ENCODE measurements at regions not wholly inside any gene's neighbourhood (a gene's known extent, or its start where the extent isn't known, plus 50 kb on each side); places are given as distances from the start of the nearest gene placed in this dataset.

- intact Hi-C loops (cut with DNase I): no loop called here
- no peaks in the 10 kb centered on the region for H3K4me1 ChIP-seq (ENCODE audit: control insufficient read depth, insufficient read depth, low read length)
- no peaks in the 10 kb centered on the region for H3K9me3 ChIP-seq (ENCODE audit: control insufficient read depth, low read length)
- H3K27ac ChIP-seq (ENCODE audit: low read length): no peak overlapping the region
- H3K4me3 ChIP-seq (ENCODE audit: low read length): no peak overlapping the region
- no peaks in the 10 kb centered on the region for H3K27me3 ChIP-seq (ENCODE audit: control insufficient read depth, insufficient read depth)
- 84% methylated on average over 7 of the region's 7 CpGs for WGBS
- ATAC-seq (no peak), DNase-seq (no peak)
Measured at GRCh38 chr2:136223274-136223673, 105.3 kb upstream of the CXCR4 start.

GRCh38 chr2:136222862-136223261, 104.9 kb upstream of the CXCR4 start:
- Histone ChIP-seq H3K27me3 (ENCODE audit: control insufficient read depth, insufficient read depth) (no peaks in the 10 kb centered on the region), H3K4me1 (ENCODE audit: control insufficient read depth, insufficient read depth, low read length) (no peaks in the 10 kb centered on the region), H3K27ac (ENCODE audit: low read length) (no peak overlapping the region), H3K9me3 (ENCODE audit: control insufficient read depth, low read length) (no peaks in the 10 kb centered on the region), H3K4me3 (ENCODE audit: low read length) (no peak overlapping the region)
- ATAC-seq: no peak
- DNase-seq: no peak
- intact Hi-C loops (cut with DNase I): no loop called here
- 77% methylated on average over 5 of the region's 5 CpGs for WGBS

DNA sequence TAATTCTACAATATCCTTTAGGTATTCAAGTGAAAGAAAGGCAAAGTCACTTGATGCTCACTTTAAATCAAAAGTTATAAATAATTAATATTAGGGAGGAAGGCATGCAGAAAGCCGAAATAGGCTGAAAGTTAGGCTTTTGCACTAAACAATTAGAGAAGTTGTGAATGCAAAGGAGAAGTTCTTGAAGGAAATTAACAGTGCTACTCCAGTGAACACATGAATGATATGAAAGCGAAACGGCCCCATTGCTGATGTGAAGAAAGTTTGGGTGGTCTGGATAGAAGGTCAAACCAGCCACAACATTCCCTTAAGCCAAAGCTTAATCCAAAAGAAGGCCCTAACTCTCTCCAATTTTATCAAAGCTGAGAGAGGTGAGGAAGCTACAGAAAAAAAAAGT, 103.1 kb upstream of the CXCR4 start:
- intact Hi-C loops (cut with DNase I): no loop called here
- no peak overlapping the region for H3K27ac ChIP-seq (ENCODE audit: low read length)
- H3K9me3 ChIP-seq (ENCODE audit: control insufficient read depth, low read length): no peaks in the 10 kb centered on the region
- DNase-seq (no peak), ATAC-seq (no peak)
- 88% methylated on average over 3 of the region's 3 CpGs for WGBS
- no peak overlapping the region for H3K4me3 ChIP-seq (ENCODE audit: low read length)
- no peaks in the 10 kb centered on the region for H3K4me1 ChIP-seq (ENCODE audit: control insufficient read depth, insufficient read depth, low read length)
- no peaks in the 10 kb centered on the region for H3K27me3 ChIP-seq (ENCODE audit: control insufficient read depth, insufficient read depth)

DNA sequence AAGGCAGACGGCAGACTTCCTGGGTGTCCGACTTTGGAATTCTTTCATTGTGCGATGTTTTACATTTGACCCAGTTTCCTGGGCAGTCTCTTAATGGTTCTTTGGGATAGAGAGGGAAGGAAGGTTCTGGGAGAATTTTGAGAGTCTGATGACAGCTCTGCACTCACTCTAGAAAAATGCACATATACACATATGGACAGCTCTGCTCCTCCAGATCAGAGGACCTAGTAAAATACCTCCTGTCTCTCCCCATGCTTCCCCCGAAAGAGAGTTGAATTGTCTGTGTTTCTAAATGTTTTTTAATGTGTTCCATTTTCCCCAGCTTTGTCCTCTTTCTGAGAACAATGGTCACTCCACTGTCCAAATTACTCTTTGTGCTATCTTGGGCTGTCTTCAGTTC, 102.0 kb upstream of the CXCR4 start:
- intact Hi-C loops (cut with DNase I): no loop called here
- H3K27ac ChIP-seq (ENCODE audit: low read length): no peak overlapping the region
- H3K4me1 ChIP-seq (ENCODE audit: control insufficient read depth, insufficient read depth, low read length): no peaks in the 10 kb centered on the region
- no peaks in the 10 kb centered on the region for H3K9me3 ChIP-seq (ENCODE audit: control insufficient read depth, low read length)
- no peaks in the 10 kb centered on the region for H3K27me3 ChIP-seq (ENCODE audit: control insufficient read depth, insufficient read depth)
- DNase-seq (no peak), ATAC-seq (peak in 1 of 2 donors; percentile 22)
- H3K4me3 ChIP-seq (ENCODE audit: low read length): no peak overlapping the region
- 33% methylated on average over 4 of the region's 4 CpGs for WGBS

GRCh38 chr2:136219341-136219740, 101.4 kb upstream of the CXCR4 start:
- Histone ChIP-seq H3K27ac (ENCODE audit: low read length) (no peak overlapping the region), H3K4me3 (ENCODE audit: low read length) (no peak overlapping the region), H3K4me1 (ENCODE audit: control insufficient read depth, insufficient read depth, low read length) (no peaks in the 10 kb centered on the region), H3K27me3 (ENCODE audit: control insufficient read depth, insufficient read depth) (no peaks in the 10 kb centered on the region), H3K9me3 (ENCODE audit: control insufficient read depth, low read length) (no peaks in the 10 kb centered on the region)
- 60% methylated on average over 6 of the region's 6 CpGs for WGBS
- DNase-seq (no peak), ATAC-seq (no peak)
- intact Hi-C loops (cut with DNase I): no loop called here

GRCh38 chr2:136217996-136218395, 100.0 kb upstream of the CXCR4 start:
- no peak for ATAC-seq
- Histone ChIP-seq H3K27ac (ENCODE audit: low read length) (no peak overlapping the region), H3K4me3 (ENCODE audit: low read length) (no peak overlapping the region), H3K4me1 (ENCODE audit: control insufficient read depth, insufficient read depth, low read length) (no peaks in the 10 kb centered on the region), H3K27me3 (ENCODE audit: control insufficient read depth, insufficient read depth) (no peaks in the 10 kb centered on the region), H3K9me3 (ENCODE audit: control insufficient read depth, low read length) (no peaks in the 10 kb centered on the region)
- DNase-seq: no peak
- 74% methylated on average over 3 of the region's 3 CpGs for WGBS
- intact Hi-C loops (cut with DNase I): no loop called here

- Histone ChIP-seq H3K27me3 (ENCODE audit: control insufficient read depth, insufficient read depth) (no peaks in the 10 kb centered on the region), H3K4me3 (ENCODE audit: low read length) (no peak overlapping the region), H3K9me3 (ENCODE audit: control insufficient read depth, low read length) (no peaks in the 10 kb centered on the region), H3K27ac (ENCODE audit: low read length) (no peak overlapping the region), H3K4me1 (ENCODE audit: control insufficient read depth, insufficient read depth, low read length) (no peaks in the 10 kb centered on the region)
- 91% methylated on average over 5 of the region's 5 CpGs for WGBS
- DNase-seq: no peak
- ATAC-seq: no peak
- intact Hi-C loops (cut with DNase I): no loop called here
Measured at GRCh38 chr2:136215908-136216472, 98.0 kb upstream of the CXCR4 start.

- Histone ChIP-seq H3K4me1 (ENCODE audit: control insufficient read depth, insufficient read depth, low read length) (no peaks in the 10 kb centered on the region), H3K4me3 (ENCODE audit: low read length) (no peak overlapping the region), H3K9me3 (ENCODE audit: control insufficient read depth, low read length) (no peaks in the 10 kb centered on the region), H3K27ac (ENCODE audit: low read length) (no peak overlapping the region), H3K27me3 (ENCODE audit: control insufficient read depth, insufficient read depth) (no peaks in the 10 kb centered on the region)
- WGBS: 84% methylated on average over 2 of the region's 2 CpGs
- DNase-seq: no peak
- ATAC-seq: no peak
- intact Hi-C loops (cut with DNase I): no loop called here
Measured at GRCh38 chr2:136215449-136215848, 97.5 kb upstream of the CXCR4 start.

- no peak for DNase-seq
- intact Hi-C loops (cut with DNase I): no loop called here
- no peak for ATAC-seq
- H3K27ac ChIP-seq (ENCODE audit: low read length): no peak overlapping the region
- H3K9me3 ChIP-seq (ENCODE audit: control insufficient read depth, low read length): no peaks in the 10 kb centered on the region
- H3K27me3 ChIP-seq (ENCODE audit: control insufficient read depth, insufficient read depth): no peaks in the 10 kb centered on the region
- H3K4me1 ChIP-seq (ENCODE audit: control insufficient read depth, insufficient read depth, low read length): no peaks in the 10 kb centered on the region
- no peak overlapping the region for H3K4me3 ChIP-seq (ENCODE audit: low read length)
- 48% methylated on average over 5 of the region's 5 CpGs for WGBS
Measured at GRCh38 chr2:136214307-136215200, 96.6 kb upstream of the CXCR4 start.

GRCh38 chr2:136213836-136214235, 95.9 kb upstream of the CXCR4 start:
- intact Hi-C loops (cut with DNase I): no loop called here
- Histone ChIP-seq H3K4me1 (ENCODE audit: control insufficient read depth, insufficient read depth, low read length) (no peaks in the 10 kb centered on the region), H3K27me3 (ENCODE audit: control insufficient read depth, insufficient read depth) (no peaks in the 10 kb centered on the region), H3K4me3 (ENCODE audit: low read length) (no peak overlapping the region), H3K27ac (ENCODE audit: low read length) (no peak overlapping the region), H3K9me3 (ENCODE audit: control insufficient read depth, low read length) (no peaks in the 10 kb centered on the region)
- ATAC-seq (no peak), DNase-seq (no peak)
- WGBS: 74% methylated on average over 3 of the region's 3 CpGs

DNA sequence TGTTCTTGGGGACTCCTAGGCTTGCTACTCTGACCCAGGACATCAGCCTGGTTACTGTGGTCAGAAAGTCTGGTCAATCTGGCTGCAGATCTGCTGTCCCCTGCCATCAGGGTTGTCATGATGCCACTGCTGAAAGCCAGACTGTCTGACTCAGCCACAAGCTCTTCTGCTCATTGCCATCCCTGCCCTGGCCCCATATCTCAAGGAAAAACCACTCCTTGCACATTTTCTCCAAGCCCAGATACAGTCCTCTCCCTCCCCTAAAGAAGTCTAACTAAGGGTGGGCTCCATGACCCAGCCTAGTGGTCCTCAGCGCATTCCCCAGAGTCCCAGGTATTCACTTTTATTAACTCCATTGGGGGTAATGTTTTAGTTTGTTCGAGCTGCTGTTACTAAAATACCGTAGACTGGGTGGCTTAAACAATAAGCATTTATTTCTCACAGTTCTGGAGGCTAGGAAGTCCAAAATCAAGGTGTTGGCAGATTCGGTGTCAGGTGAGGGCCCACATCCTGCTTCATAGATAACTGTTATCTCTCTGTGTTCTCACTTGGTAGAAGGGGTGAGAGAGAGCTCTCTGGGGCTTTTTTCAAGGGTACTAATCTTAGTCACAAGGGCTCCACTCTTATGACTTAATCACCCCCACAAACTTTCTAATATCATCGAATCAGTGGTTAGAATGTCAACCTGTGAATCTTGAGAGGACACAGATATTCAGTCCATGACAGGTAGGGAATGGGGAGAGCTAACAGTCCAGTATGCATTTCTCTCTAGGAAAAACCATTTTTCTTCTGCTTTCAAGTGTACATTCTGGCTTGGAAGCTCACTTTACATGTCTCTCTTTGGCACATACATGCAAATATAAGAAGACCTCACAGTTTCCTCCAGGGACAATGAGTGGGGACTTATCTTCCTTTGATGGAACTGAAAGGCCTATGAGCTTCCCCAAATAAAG, 94.8 kb upstream of the CXCR4 start:
- ATAC-seq: no peak
- H3K9me3 ChIP-seq (ENCODE audit: control insufficient read depth, low read length): no peaks in the 10 kb centered on the region
- intact Hi-C loops (cut with DNase I): no loop called here
- 45% methylated on average over 5 of the region's 5 CpGs for WGBS
- no peak for DNase-seq
- H3K4me1 ChIP-seq (ENCODE audit: control insufficient read depth, insufficient read depth, low read length): no peaks in the 10 kb centered on the region
- no peaks in the 10 kb centered on the region for H3K27me3 ChIP-seq (ENCODE audit: control insufficient read depth, insufficient read depth)
- no peak overlapping the region for H3K27ac ChIP-seq (ENCODE audit: low read length)
- no peak overlapping the region for H3K4me3 ChIP-seq (ENCODE audit: low read length)

Data from right cardiac atrium (tissue), 5 donors.